GM21576 (cell line): ENCODE measurements at regions not wholly inside any gene's neighbourhood (a gene's known extent, or its start where the extent isn't known, plus 50 kb on each side); places are given as distances from the start of the nearest gene placed in this dataset.
"Not testable (repeated sequence)": the region's sequence is repeated elsewhere in the genome, so short reads cannot be mapped to it uniquely, and the experiment has no call there.

ENCODE experiments used
- ATAC-seq: cut with Tn5 transposase; IDR thresholded peaks from one replicate; pipeline ENCODE4 v1.9.1; 2021; ENCODE audit warnings: mild to moderate bottlenecking, moderate library complexity; ENCODE audit not compliant: unreplicated experiment

DNA sequence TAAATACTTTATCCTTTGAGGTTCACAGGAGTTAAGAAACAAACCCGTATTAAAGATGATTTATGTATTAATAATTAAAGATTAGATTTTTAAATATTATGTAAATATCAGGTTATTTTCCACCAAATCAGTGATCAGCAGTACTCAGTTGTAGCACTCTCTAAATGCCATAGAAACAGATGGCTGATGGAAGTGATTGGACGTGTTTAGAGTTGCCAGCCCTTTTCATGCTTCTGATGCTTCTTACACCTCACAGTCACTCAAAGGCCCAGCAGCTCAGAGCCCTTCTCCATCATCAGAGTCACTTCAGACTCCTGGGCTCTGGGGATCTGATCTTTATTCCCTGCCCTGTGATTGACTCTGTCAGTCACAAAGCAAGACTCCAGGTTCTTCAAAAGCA is 170.1 kb upstream of the PGRMC2 start:
- no peak for ATAC-seq

DNA sequence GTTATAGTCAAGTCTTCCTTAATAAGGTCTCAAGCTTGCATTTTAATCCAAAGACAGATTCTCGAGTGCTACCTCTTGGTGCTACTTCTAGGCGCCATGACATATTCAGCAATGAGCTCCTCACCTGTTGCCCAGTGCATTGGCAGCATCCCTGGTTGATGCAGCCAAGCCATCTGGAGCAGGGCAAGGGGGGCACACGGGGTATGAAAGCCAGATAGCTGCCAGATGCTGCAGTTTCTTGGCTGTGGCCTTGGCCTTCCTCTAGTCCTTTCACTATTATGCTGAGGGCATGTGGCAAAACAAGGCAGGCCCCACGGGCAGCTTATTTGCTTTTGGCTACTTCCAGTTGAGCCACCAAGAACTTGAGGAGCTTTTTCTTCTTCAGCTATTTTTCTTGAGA is 168.6 kb upstream of the PGRMC2 start:
- no peak for ATAC-seq

DNA sequence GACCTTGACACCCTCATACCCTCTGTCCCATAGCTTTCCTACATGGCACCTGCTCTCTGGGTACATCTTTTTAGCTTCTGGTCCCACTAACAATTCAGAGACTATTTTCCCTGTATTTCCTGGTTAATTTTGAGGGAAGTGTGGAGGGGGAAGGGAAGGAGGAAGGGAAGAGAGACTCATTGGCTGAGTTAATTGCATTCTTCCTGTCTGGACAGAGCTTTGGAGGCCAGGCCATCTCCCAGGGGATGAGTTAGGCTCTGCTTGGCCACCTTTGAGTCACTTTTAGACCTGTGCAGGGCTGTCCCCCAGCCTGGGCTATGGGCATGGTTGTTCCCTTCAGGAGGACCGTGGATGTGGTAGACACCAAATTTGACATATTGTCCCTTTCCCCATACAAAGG is 167.9 kb upstream of the PGRMC2 start:
- no peak for ATAC-seq

DNA sequence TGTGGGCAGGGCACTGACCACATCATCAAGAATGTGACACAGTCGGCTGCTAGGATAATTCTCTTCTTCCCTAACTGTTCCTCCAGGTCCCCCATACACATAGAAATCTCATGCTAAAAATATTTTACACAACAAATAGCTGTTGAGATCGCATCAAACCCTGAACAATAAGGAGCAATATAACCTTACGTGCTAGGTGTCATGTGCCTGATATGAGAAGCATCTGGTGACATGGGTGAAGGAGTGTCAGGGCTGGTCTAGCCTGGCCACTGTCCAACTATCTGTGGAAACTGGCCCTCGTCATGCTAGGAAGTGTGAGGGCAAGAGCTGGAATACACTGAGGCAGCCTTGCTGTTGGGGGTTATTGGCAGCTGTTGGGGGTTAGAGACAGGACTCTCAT is 167.3 kb upstream of the PGRMC2 start:
- no peak for ATAC-seq

DNA sequence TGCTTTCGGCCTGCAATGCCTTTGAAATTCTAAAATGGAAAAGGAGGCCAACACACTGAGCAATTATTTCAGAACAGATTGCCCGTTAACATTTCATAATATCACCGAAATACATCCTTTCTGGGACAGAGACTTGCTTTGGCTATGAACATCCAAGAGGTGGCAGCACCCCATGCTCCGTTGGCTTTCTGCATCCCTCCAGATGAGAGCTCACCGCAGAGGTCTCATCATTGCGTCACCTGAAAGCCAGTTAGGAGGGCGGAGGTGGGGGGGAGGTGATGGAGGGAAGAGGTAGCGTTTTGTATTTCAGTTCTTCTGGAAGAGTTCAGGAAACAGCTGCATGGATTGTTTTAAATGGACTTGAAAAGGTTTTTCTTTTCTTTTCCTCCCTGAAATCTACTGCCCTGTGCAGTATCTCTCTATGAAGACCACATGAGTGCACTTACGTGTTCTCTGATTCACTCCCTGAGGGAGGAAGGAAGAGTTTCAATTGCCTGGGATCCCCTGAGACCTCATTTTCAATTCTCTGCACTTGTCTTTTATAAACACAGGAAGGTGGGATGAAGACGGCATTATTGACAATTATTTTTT is 166.8 kb upstream of the PGRMC2 start:
- peak; percentile 99 for ATAC-seq

DNA sequence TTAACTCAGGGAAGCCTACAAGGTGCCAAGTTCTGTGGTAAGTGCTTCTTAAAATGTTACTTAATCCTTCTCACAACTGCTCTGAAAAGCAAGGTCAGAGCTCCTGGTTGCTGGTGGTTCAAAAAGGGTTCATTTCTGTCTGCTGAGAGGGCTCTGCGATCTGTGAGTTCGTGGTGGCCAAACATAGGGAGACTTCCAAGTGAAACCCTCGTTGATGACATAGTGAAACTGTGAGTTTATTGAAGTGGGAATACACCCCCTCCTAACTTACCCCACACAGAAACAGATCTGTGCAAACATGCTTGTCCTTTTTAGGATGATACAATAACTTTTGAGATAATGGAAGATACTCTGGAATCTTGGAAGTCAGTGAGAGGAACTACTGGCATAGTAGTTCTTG is 164.8 kb upstream of the PGRMC2 start:
- ATAC-seq, result no peak

DNA sequence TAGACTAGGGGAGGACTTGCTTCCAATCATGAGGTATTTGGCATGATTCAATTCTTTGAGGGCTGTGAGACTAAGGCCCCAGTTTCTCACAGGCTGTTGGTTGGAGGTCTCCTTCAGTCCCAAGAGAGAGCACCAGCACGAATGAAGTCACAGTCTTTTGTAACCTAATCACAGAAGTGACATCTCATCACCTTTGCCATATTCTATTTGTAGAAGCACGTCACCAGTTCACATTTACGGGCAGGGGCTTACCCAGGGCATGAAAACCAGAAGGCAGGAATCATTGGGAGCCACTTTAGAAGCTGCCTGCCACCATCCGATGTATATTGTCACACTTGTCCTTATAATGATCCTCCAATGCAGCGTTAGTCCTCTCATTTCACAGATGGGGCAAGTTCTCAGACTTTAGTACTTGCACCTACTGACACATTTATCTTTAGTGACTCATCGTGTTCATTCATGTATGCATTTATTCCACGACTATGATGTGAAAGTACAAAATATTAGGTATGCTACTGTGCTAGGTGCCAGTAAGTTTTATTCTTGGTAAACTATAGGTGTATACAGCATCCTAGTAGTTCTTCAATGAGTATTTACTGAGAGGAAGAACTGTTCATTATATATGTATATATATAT is 163.8 kb upstream of the PGRMC2 start:
- ATAC-seq, result no peak

DNA sequence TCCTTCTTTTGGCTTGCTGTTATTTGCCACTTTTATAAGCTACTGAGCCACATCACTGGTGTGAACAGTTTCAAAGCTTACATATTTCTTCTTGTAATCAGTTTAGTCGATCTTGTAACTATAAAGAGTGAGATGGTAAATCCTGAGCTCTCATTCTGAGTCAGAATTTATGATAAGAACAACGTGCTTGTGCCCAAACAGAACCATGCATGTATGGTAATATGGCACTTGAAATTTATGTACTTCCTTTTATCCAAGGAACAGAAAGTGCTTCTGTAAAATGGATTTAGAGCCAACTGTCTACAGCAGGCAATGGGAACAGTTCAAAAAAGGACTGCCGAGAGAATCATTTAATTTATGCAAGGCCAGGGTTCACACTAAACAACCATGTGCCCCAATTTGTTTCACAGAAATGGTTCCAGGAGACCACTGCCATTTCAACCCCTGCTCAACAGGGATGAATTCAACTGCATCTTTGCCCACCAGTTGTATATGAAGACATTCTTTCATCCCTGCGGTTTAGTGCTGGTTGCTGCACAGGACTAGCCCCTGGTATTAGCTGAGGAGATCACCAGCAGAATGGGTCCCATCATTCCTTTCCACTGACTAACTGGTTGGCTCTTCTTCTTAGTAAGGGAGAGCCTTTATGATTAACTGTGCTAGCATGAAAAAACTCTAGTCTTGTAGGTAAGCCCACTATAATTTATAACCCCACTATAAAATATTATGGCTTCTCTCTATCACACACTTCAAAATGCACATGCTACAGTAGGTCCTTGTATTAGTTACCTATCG is 162.9 kb upstream of the PGRMC2 start:
- no peak for ATAC-seq

DNA sequence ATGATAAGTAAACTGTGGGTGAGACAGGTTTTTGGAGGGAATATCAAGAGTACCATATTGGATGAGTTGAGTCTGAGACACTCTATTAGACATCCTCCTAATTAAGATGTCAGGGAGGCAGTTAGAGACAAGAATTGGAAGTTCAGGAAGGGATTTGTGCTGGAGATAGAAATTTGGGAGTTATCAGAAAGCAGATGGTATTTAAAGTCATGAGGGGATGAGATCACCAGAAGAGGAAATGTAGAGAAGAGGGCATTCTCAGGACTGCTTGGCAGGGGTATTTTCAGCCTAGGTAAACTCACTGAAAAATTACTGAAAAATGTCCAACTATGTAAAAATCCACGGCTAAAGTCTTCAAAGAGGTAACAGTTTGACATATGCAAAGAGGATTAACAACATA is 161.6 kb upstream of the PGRMC2 start:
- no peak for ATAC-seq

DNA sequence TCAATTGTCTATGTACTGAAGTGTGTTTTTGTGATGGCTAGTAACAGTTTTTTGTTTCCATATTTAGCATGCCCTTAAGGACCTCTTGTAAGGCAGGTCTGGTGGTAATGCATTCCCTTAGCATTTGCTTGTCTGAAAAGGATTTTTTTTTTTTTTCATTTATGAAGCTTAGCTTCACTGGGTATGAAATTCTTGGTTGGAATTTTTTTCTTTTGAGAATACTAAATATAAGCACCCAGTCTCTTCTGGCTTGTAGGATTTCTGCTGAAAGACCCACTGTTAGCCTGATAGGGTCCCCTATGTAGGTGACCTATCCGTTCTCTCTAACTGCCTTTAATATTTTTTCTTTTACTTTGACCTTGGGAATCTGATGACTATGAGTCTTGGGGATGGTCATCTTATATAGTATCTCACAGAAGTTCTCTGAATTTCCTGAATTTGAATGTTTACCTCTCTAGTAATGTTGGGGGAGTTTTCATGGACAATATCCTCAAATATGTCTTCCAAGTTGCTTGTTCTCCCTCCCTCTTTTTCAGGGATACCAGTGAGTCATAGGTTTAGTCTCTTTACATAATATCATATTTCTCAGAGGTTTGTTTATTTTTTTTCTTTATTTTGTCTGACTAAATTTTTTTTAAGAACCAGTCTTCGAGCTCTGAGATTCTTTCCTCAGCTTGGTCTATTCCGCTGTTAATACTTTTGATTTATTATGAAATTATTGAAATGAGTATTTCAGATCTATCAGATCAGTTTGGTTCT is 157.1 kb upstream of the PGRMC2 start:
- no peak for ATAC-seq

DNA sequence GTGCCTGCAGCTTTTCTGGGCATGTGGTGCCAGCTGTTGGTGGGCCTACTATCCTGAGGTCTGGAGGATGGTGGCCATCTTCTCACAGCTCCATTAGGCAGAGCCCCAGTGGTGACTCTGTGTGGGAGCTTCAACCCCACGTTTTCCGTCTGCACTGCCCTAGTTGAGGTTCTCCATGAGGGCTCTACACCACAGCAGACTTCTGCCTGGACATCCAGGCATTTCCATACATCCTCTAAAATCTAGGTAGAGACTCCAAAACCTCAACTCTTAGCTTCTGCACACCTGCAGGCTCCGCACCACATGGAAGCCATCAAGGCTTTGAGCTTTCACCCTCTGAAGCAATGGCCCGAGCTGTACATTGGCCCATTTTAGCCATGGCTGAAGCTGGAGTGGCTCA is 153.3 kb upstream of the PGRMC2 start:
- ATAC-seq, result no peak

DNA sequence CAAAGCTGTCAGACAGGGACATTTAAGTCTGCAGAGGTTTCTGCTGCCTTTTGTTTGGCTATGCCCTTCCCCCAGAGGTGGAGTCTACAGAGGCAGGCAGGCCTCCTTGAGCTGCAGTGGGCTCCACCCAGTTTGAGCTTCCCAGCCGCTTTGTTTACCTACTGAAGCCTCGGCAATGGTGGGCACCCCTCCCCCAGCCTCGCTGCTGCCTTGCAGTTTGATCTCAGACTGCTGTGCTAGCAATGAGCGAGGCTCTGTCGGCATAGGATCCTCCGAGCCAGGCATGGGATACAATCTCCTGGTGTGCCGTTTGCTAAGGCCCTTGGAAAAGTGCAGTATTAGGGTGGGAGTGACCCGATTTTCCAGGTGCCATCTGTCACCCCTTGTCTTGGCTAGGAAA is 149.4 kb upstream of the PGRMC2 start:
- not testable (repeated sequence) for ATAC-seq

DNA sequence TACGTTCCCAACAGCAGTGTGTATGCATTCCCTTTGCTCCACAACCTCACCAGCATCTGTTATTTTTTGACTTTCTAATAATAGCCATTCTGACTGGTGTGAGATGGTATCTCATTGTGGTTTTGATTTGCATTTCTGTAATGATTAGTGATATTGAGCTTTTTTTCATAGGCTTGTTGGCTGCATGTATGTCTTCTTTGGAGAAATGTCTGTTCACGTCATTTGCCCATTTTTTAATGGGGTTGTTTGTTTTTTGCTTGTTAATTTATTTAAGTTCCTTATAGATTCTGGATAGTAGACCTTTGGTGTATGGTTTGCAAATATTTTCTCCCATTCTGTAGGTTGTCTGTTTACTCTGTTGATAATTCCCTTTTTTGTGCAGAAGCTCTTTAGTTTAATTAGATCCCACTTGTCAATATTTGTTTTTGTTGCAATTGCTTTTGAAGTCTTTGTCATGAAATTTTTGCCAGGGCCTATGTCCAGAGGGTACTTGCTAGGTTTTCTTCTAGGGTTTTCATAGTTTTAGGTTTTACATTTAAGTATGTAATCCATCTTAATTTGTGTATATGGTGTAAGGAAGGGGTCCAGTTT is 141.5 kb upstream of the PGRMC2 start:
- not testable (repeated sequence) for ATAC-seq

DNA sequence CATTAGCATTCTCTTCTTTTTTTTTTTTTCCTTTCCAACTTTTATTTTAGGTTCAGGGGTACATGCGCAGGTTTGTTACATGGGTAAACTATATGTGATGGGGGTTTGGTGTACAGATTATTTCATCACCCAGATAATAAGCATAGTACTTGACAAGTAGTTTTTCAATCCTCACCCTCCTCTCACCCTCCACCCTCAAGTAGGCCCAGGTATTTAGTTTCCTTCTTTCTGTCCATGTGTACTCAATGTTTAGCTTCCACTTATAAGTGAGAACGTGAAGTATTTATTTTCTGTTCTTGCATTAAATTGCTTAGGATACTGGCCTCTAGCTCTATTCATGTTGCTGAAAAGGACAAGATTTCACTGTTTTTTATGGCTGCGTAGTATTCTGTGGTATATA is 140.8 kb upstream of the PGRMC2 start:
- no peak for ATAC-seq

DNA sequence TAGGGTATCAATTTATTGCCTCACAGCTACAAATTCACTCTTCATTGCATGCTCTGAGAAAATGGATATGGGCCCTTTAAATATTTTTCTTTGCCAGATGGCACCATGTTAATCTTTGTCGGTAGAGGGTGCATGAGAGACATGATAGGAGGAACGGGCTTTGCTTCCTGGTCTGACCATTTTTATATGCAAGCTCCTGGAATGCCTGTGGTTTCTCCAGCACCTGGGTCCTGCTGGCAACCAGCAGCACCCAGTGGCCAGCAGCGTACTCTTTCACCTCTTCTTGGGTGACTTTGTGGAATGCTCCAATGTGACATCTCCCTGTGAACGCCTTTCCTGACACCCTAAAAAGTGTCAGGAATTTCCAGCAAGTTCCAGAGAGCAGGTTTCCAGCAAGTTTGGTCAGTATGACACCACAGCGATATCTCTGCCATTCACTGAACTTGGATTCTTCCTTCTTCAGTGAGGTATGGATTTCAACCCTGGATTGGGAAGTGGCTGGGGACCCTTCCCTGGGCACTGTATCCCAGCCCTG is 140.3 kb upstream of the PGRMC2 start:
- ATAC-seq, result no peak

DNA sequence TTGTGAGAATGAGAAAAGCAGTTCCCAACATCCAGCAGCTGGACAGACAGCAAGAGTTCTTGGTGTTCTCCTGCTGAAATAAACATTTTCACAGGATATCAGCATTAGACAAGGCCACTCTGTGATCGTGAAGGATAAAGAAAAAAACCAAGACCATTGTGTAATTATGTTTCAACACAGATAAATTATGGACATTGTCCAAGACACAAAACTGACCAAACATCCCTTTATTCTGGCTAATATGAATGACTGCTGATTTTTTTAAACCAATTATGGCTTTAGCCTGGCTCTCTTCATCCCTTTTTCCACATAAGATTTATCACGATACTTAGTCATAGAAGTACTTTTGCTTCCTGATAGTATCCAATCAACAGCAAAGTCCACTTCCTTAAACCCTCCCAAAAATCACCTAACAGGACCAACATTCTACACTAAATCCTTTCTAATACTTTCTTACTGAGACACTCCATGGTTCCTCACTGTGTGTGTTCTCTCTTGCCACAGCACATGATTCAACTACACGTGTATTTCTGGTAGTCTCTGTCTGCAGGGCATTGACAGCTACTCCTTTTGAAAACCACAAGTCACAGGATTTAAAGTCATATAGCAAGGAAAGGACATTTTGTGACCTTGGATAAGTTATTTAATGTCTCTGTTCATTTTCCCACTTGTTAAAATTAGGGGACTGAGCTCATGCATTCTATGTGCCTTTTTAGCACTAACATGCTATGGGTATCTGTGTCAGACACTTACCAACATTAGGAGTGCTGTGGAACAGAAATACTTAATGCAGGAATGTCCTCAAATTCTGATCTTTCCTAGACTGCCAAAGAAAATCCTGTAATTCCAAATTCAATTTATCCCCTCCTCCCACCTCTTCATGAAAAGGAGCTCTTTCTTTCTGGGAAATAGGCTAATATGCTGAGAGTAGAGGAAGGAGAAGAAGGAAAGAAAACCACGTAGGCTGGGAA is 137.2 kb upstream of the PGRMC2 start:
- no peak for ATAC-seq

DNA sequence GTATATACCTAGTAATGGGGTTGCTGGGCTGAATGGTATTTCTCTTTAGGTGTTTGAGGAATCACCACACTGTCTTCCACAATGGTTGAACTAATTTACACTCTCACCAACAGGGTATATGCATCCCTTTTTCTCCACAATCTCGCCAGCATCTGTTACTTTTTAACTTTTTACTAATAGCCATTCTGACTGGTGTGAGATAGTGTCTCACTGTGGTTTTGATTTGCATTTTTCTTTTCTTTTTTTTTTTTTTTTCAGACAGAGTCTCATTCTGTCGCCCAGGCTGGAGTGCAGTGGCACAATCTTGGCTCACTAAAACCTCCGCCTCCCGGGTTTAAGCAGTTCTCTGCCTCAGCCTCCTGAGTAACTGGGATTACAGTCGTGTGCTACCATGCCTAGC is 134.7 kb upstream of the PGRMC2 start:
- not testable (repeated sequence) for ATAC-seq

DNA sequence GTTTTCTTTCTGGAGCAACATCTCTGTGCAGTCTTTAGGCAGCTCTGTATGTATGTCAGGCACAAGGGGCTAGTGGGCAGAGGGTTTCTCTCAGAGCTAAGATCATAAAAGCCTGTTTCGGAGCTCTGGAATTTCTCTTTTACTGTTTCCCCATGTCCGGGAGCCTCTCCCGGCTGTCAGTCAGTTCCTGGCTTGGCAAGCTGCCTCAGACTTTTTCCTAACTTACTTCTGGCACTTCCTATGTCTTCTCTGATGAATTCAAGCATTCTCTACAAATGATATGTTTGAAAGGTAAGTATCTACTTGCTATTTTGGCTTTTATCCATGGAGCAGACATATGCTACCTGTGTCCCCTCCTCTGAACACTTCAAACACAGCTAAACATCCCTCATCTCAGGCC is 129.3 kb upstream of the PGRMC2 start:
- no peak for ATAC-seq

DNA sequence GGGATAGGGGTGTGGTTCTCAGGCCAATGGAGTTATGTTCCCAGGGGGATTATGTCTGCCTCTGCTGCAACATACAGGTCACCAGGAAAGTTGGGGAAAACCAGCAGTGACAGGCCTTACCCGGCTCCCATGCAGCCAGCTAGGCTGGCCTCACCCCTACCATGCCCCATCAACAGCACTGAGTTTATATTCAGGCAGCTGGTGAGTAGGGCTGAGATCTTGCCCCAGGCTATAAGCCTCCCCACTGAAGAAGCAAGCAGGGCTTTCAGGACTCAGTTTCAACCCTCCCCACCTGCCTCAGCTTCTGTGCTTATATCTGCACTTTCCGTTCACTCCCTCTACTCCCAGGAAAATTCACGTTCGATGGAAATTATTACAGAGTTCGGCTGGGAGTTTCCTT is 122.4 kb upstream of the PGRMC2 start:
- ATAC-seq, result no peak

DNA sequence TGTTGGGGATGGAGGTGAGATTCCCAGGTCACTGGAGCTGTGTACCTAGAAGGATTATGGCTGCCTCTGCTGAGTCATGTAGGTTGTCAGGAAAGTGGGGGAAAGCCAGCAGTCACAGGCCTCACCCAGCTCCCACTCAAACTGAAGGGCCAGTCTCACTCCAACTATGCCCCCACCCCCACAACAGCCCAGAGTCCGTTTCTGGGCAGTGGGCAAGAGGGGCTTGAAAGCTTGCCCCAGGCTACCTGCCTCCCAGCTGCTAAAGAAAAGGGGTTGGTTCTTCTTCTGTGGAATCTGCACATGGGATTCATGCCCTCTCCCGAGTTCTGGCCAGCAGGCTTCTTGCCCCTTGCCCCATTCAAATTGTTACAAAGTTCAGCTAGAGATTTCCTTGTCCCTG is 116.0 kb upstream of the PGRMC2 start:
- ATAC-seq, result no peak
